ENCODE measurements at regions not wholly inside any gene's neighbourhood (a gene's known extent, or its start where the extent isn't known, plus 50 kb on each side); places are given as distances from the start of the nearest gene placed in this dataset.

- peak overlapping the region; percentile 18 to 54 (median 38) for H3K27ac ChIP-seq
- H3K4me3 ChIP-seq = no peak overlapping the region
- intact Hi-C loops (cut with DNase I) = loop anchor here (10.0 kb wide), 1 partner anchor 46 kb away; no protein-coding TSS in a partner anchor
- H3K27me3 ChIP-seq = no peaks in the 10 kb centered on the region
- no peaks in the 10 kb centered on the region for H3K36me3 ChIP-seq
- WGBS, 2 donors = 9 to 17% methylated on average over 5 of the region's 5 CpGs
- peaks cover 0 to 55% (median 15%) of the 10 kb centered on the region in 3 donors for H3K4me1 ChIP-seq
- no peaks in the 10 kb centered on the region for H3K9me3 ChIP-seq
- no peak for DNase-seq
- no peak for TF ChIP-seq POLR2A (IDR thresholded peaks at IDR 0.05)
- TF ChIP-seq CTCF (IDR thresholded peaks at IDR 0.05) = peak in 5 of 6 experiments; percentile 18 to 63 (median 47)
Measured at GRCh38 chr3:159828542-159828943, 160.1 kb upstream of the IL12A start.

GRCh38 chr3:159829056-159829455 lies 159.6 kb upstream of the IL12A start:
- H3K36me3 ChIP-seq = no peaks in the 10 kb centered on the region
- no peak for DNase-seq
- peaks cover 0 to 50% (median 15%) of the 10 kb centered on the region in 3 donors for H3K4me1 ChIP-seq
- H3K4me3 ChIP-seq = no peak overlapping the region
- WGBS, 2 donors = 51 to 80% methylated on average over 4 of the region's 4 CpGs
- TF ChIP-seq CTCF (IDR thresholded peaks at IDR 0.05) (no peak), POLR2A (IDR thresholded peaks at IDR 0.05) (no peak)
- H3K9me3 ChIP-seq = no peaks in the 10 kb centered on the region
- intact Hi-C loops (cut with DNase I) = loop anchor here (10.0 kb wide), 1 partner anchor 46 kb away; no protein-coding TSS in a partner anchor
- peak overlapping the region in 3 of 4 donors; percentile 18 to 54 (median 44) for H3K27ac ChIP-seq
- H3K27me3 ChIP-seq = no peaks in the 10 kb centered on the region

- Histone ChIP-seq H3K4me1 (peaks cover 0 to 43% (median 8%) of the 10 kb centered on the region in 3 donors), H3K36me3 (no peaks in the 10 kb centered on the region), H3K9me3 (no peaks in the 10 kb centered on the region), H3K27me3 (no peaks in the 10 kb centered on the region), H3K4me3 (no peak overlapping the region), H3K27ac (peak overlapping the region in 3 of 4 donors; percentile 1 to 54 (median 44))
- TF ChIP-seq CTCF (IDR thresholded peaks at IDR 0.05) = no peak
- no peak for TF ChIP-seq POLR2A (IDR thresholded peaks at IDR 0.05)
- no peak for DNase-seq
- intact Hi-C loops (cut with DNase I) = loop anchor here (5.0 to 10.0 kb wide), 2 partner anchors 45 to 173 kb away; no protein-coding TSS in a partner anchor
- WGBS, 2 donors = 19 to 26% methylated on average over 7 of the region's 7 CpGs
Measured at GRCh38 chr3:159829539-159830227, 159.0 kb upstream of the IL12A start.

GRCh38 chr3:159830523-159831154 lies 158.0 kb upstream of the IL12A start:
- no peak overlapping the region for H3K4me3 ChIP-seq
- intact Hi-C loops (cut with DNase I) = loop anchor here (5.0 kb wide), 1 partner anchor 172 kb away; no protein-coding TSS in a partner anchor
- H3K27me3 ChIP-seq = no peaks in the 10 kb centered on the region
- H3K36me3 ChIP-seq = no peaks in the 10 kb centered on the region
- peaks cover 0 to 34% (median 8%) of the 10 kb centered on the region in 3 donors for H3K4me1 ChIP-seq
- TF ChIP-seq CTCF (IDR thresholded peaks at IDR 0.05) = no peak
- TF ChIP-seq POLR2A (IDR thresholded peaks at IDR 0.05) = no peak
- DNase-seq = no peak
- WGBS, 2 donors = 64 to 79% methylated on average over 1 of the region's 1 CpG
- H3K27ac ChIP-seq = peak overlapping the region in 1 of 4 donors; percentile 20
- H3K9me3 ChIP-seq = no peaks in the 10 kb centered on the region

GRCh38 chr3:159831466-159831865 lies 157.2 kb upstream of the IL12A start:
- intact Hi-C loops (cut with DNase I) = loop anchor here (5.0 kb wide), 1 partner anchor 171 kb away; no protein-coding TSS in a partner anchor
- H3K27ac ChIP-seq = no peak overlapping the region
- TF ChIP-seq POLR2A (IDR thresholded peaks at IDR 0.05) (no peak), CTCF (IDR thresholded peaks at IDR 0.05) (no peak)
- H3K36me3 ChIP-seq = no peaks in the 10 kb centered on the region
- no peak for DNase-seq
- no peaks in the 10 kb centered on the region for H3K27me3 ChIP-seq
- no peaks in the 10 kb centered on the region for H3K9me3 ChIP-seq
- H3K4me1 ChIP-seq = peaks cover 0 to 41% (median 10%) of the 10 kb centered on the region in 3 donors
- 68 to 81% methylated on average over 2 of the region's 2 CpGs for WGBS, 2 donors
- H3K4me3 ChIP-seq = no peak overlapping the region
